Panc1 (cell line): ENCODE measurements at regions not wholly inside any gene's neighbourhood (a gene's known extent, or its start where the extent isn't known, plus 50 kb on each side); places are given as distances from the start of the nearest gene placed in this dataset.

ENCODE experiments used
- CTCF ChIP-seq: fragments of 450-650 bp; IDR thresholded peaks from 2 replicates; pipeline ENCODE4 v1.5.1; 2017; ENCODE audit warnings: mild to moderate bottlenecking
- POLR2AphosphoS5 ChIP-seq: IDR thresholded peaks from 2 replicates; pipeline ENCODE4 v1.6.1; 2012; ENCODE audit warnings: mild to moderate bottlenecking, low read depth, low read length, moderate library complexity

GRCh38 chr10:62479523-62479922 lies 105.4 kb downstream of the ZNF365 start:
- no peak for TF ChIP-seq CTCF
- TF ChIP-seq POLR2AphosphoS5 = no peak
